Esophagus squamous epithelium (tissue), 5 donors: ENCODE measurements at regions not wholly inside any gene's neighbourhood (a gene's known extent, or its start where the extent isn't known, plus 50 kb on each side); places are given as distances from the start of the nearest gene placed in this dataset.

Experiments
- DNase-seq: peaks from one replicate; lab custom pipeline; 2025; lab: John Stamatoyannopoulos, UW
- H3K27ac ChIP-seq, 4 donors: fragments of 200-600 bp; sonication (generic); one replicate each; pipeline ENCODE4 v1.5.1; 2016 to 2019; ENCODE audit warnings: mild to moderate bottlenecking in 1 of 4
- H3K27me3 ChIP-seq, 4 donors: fragments of 200-600 bp; sonication (generic); 1 replicate in 3 of 4; 2 replicates in 1 of 4; pipeline versions ENCODE4 v1.5.1 to v1.6.0; 2017 to 2021; ENCODE audit warnings: antibody characterized with exemption in 1 of 4
- H3K36me3 ChIP-seq, 3 donors: fragments of 200-600 bp; sonication (generic); one replicate each; pipeline ENCODE4 v1.5.1; 2016 to 2019
- H3K4me1 ChIP-seq, 3 donors: fragments of 200-600 bp; sonication (generic); one replicate each; pipeline ENCODE4 v1.5.1; 2017 to 2019
- H3K4me3 ChIP-seq, 4 donors: fragments of 200-600 bp; sonication (generic); 1 replicate in 3 of 4; 2 replicates in 1 of 4; pipeline ENCODE4 v1.5.1; 2016 to 2019; ENCODE audit warnings: mild to moderate bottlenecking in 2 of 4, moderate library complexity in 1 of 4
- H3K9me3 ChIP-seq, 3 donors: fragments of 200-600 bp; sonication (generic); one replicate each; pipeline ENCODE4 v1.5.1; 2016 to 2019
- CTCF ChIP-seq, 6 experiments: fragments of 450-650 bp in 4 of 6; fragments of 200-600 bp in 2 of 6; sonication (generic) in 2 of 6; IDR thresholded peaks; one replicate each; pipeline ENCODE4 v1.5.1; 2016 to 2019; ENCODE audit warnings: antibody characterized with exemption in 6 of 6, mild to moderate bottlenecking in 4 of 6, moderate library complexity in 4 of 6
- POLR2A ChIP-seq, 4 donors: fragments of 450-650 bp; IDR thresholded peaks; one replicate each; pipeline ENCODE4 v1.6.1; 2017; ENCODE audit warnings: antibody characterized with exemption in 4 of 4, mild to moderate bottlenecking in 4 of 4, moderate library complexity in 3 of 4
- WGBS, 2 donors: methylation state at CpG; one replicate each; pipeline ENCODE4 v1.1.5; 2018; 5-methylcytosine and 5-hydroxymethylcytosine counted together
- intact Hi-C: fragments of 100-400 bp; cut with DNase I; formaldehyde crosslinking; loops from one replicate; pipeline ENCODE4 v1.15.0; 2022
- donor health status: DM: yes; HTN: yes; CAD: no.

GRCh38 chr1:98045211-98045766 is 124.5 kb upstream of the DPYD start:
- peak overlapping the region; percentile 23 to 65 (median 36) for H3K4me3 ChIP-seq
- H3K36me3 ChIP-seq, result no peaks in the 10 kb centered on the region
- DNase-seq, result no peak
- peaks cover 9 to 34% (median 15%) of the 10 kb centered on the region in 3 donors for H3K4me1 ChIP-seq
- intact Hi-C loops, result no loop called here
- 4 to 7% methylated on average over 7 to 8 of the region's 48 CpGs for WGBS, 2 donors
- TF ChIP-seq POLR2A (IDR thresholded peaks at IDR 0.05) (no peak), CTCF (IDR thresholded peaks at IDR 0.05) (no peak)
- H3K27me3 ChIP-seq, result peaks cover 8 to 87% (median 28%) of the 10 kb centered on the region in 4 donors
- H3K27ac ChIP-seq, result no peak overlapping the region
- no peaks in the 10 kb centered on the region for H3K9me3 ChIP-seq

- no peak for DNase-seq
- Histone ChIP-seq H3K27me3 (peaks cover 8 to 82% (median 27%) of the 10 kb centered on the region in 4 donors), H3K9me3 (no peaks in the 10 kb centered on the region)
These were observed 123.9 kb upstream of the DPYD start for GRCh38 chr1:98044766-98045165.

GRCh38 chr1:98044071-98044697 is 123.3 kb upstream of the DPYD start:
- H3K27me3 ChIP-seq, result peaks cover 8 to 76% (median 22%) of the 10 kb centered on the region in 4 donors
- no peak for DNase-seq
- WGBS, 2 donors, result 39 to 40% methylated on average over 11 to 12 of the region's 12 CpGs
- TF ChIP-seq POLR2A (IDR thresholded peaks at IDR 0.05), result no peak
- no peak for TF ChIP-seq CTCF (IDR thresholded peaks at IDR 0.05)
- intact Hi-C loops, result no loop called here
- H3K27ac ChIP-seq, result no peak overlapping the region
- H3K4me3 ChIP-seq, result no peak overlapping the region
- H3K36me3 ChIP-seq, result no peaks in the 10 kb centered on the region
- H3K9me3 ChIP-seq, result no peaks in the 10 kb centered on the region
- H3K4me1 ChIP-seq, result peaks cover 9 to 31% (median 15%) of the 10 kb centered on the region in 3 donors

More at GRCh38 chr1:98044766-98045165, 123.9 kb upstream of the DPYD start:
- intact Hi-C loops, result no loop called here
- TF ChIP-seq POLR2A (IDR thresholded peaks at IDR 0.05) (no peak), CTCF (IDR thresholded peaks at IDR 0.05) (no peak)
- no peaks in the 10 kb centered on the region for H3K36me3 ChIP-seq
- H3K27ac ChIP-seq, result no peak overlapping the region
- 5 to 25% methylated on average over 11 to 15 of the region's 16 CpGs for WGBS, 2 donors
- H3K4me3 ChIP-seq, result peak overlapping the region in 2 of 4 donors; percentile 44 to 65
- peaks cover 9 to 34% (median 15%) of the 10 kb centered on the region in 3 donors for H3K4me1 ChIP-seq

- TF ChIP-seq POLR2A (IDR thresholded peaks at IDR 0.05) (no peak), CTCF (IDR thresholded peaks at IDR 0.05) (no peak)
- Histone ChIP-seq H3K4me1 (no peaks in the 10 kb centered on the region), H3K27ac (no peak overlapping the region), H3K9me3 (no peaks in the 10 kb centered on the region), H3K36me3 (no peaks in the 10 kb centered on the region), H3K27me3 (peaks cover 0 to 14% (median 0%) of the 10 kb centered on the region in 4 donors), H3K4me3 (no peak overlapping the region)
- intact Hi-C loops, result no loop called here
- DNase-seq, result no peak
- 51 to 68% methylated on average over 2 of the region's 2 CpGs for WGBS, 2 donors
These were observed 114.8 kb upstream of the DPYD start for GRCh38 chr1:98035602-98036002.

- no peaks in the 10 kb centered on the region for H3K36me3 ChIP-seq
These were observed 113.7 kb upstream of the DPYD start for GRCh38 chr1:98034505-98034904.

More at GRCh38 chr1:98034505-98034904, 113.7 kb upstream of the DPYD start:
- Histone ChIP-seq H3K4me3 (no peak overlapping the region), H3K27ac (no peak overlapping the region), H3K27me3 (peaks cover 0 to 12% (median 0%) of the 10 kb centered on the region in 4 donors), H3K4me1 (no peaks in the 10 kb centered on the region), H3K9me3 (no peaks in the 10 kb centered on the region)
- intact Hi-C loops, result no loop called here
- TF ChIP-seq CTCF (IDR thresholded peaks at IDR 0.05) (no peak), POLR2A (IDR thresholded peaks at IDR 0.05) (no peak)
- WGBS, 2 donors, result 23 to 50% methylated on average over 3 of the region's 3 CpGs
- DNase-seq, result no peak
